Uterus (tissue), 2 donors: ENCODE measurements at regions not wholly inside any gene's neighbourhood (a gene's known extent, or its start where the extent isn't known, plus 50 kb on each side); places are given as distances from the start of the nearest gene placed in this dataset.

ENCODE experiments used
- POLR2A ChIP-seq, 2 donors: fragments of 450-650 bp; IDR thresholded peaks; one replicate each; pipeline ENCODE4 v1.6.1; 2016; ENCODE audit warnings: antibody characterized with exemption in 2 of 2, mild to moderate bottlenecking in 1 of 2, moderate library complexity in 1 of 2
- TF ChIP-seq, protein P1 (sequence below), 4 experiments: fragments of 200-600 bp in 2 of 4; fragments of 450-650 bp in 2 of 4; sonication (generic) in 2 of 4; IDR thresholded peaks; one replicate each; pipeline ENCODE4 v1.5.1; 2016 to 2019; ENCODE audit warnings: antibody characterized with exemption in 4 of 4, mild to moderate bottlenecking in 2 of 4, moderate library complexity in 1 of 4

- TF ChIP-seq, protein P1, sequence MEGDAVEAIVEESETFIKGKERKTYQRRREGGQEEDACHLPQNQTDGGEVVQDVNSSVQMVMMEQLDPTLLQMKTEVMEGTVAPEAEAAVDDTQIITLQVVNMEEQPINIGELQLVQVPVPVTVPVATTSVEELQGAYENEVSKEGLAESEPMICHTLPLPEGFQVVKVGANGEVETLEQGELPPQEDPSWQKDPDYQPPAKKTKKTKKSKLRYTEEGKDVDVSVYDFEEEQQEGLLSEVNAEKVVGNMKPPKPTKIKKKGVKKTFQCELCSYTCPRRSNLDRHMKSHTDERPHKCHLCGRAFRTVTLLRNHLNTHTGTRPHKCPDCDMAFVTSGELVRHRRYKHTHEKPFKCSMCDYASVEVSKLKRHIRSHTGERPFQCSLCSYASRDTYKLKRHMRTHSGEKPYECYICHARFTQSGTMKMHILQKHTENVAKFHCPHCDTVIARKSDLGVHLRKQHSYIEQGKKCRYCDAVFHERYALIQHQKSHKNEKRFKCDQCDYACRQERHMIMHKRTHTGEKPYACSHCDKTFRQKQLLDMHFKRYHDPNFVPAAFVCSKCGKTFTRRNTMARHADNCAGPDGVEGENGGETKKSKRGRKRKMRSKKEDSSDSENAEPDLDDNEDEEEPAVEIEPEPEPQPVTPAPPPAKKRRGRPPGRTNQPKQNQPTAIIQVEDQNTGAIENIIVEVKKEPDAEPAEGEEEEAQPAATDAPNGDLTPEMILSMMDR (IDR thresholded peaks at IDR 0.05) = no peak
- TF ChIP-seq POLR2A (IDR thresholded peaks at IDR 0.05) = no peak
Observed at GRCh38 chr5:104237586-104237985, 675.0 kb upstream of the NUDT12 start.
